ENCODE measurements at regions not wholly inside any gene's neighbourhood (a gene's known extent, or its start where the extent isn't known, plus 50 kb on each side); places are given as distances from the start of the nearest gene placed in this dataset.

- Mint-ChIP-seq H3K4me3 (ENCODE audit: unreplicated experiment) (no peak overlapping the region), H3K27me3 (ENCODE audit: unreplicated experiment) (no peaks in the 10 kb centered on the region), H3K27ac (ENCODE audit: unreplicated experiment) (no peak overlapping the region), H3K9me3 (ENCODE audit: unreplicated experiment) (no peaks in the 10 kb centered on the region), H3K4me1 (ENCODE audit: unreplicated experiment) (peaks cover 3% of the 10 kb centered on the region), H3K36me3 (ENCODE audit: low read depth, unreplicated experiment) (no peaks in the 10 kb centered on the region)
- TF ChIP-seq CTCF (IDR thresholded peaks at IDR 0.05; ENCODE audit: unreplicated experiment), result no peak
- DNase-seq (ENCODE audit: low spot score), result no peak
Observed at GRCh38 chr1:61531716-61532115, 193.2 kb downstream of the TM2D1 start.

- Mint-ChIP-seq H3K27me3 (ENCODE audit: unreplicated experiment) (no peaks in the 10 kb centered on the region), H3K4me1 (ENCODE audit: unreplicated experiment) (no peaks in the 10 kb centered on the region), H3K36me3 (ENCODE audit: low read depth, unreplicated experiment) (no peaks in the 10 kb centered on the region), H3K27ac (ENCODE audit: unreplicated experiment) (no peak overlapping the region), H3K4me3 (ENCODE audit: unreplicated experiment) (no peak overlapping the region), H3K9me3 (ENCODE audit: unreplicated experiment) (no peaks in the 10 kb centered on the region)
- TF ChIP-seq CTCF (IDR thresholded peaks at IDR 0.05; ENCODE audit: unreplicated experiment), result no peak
- DNase-seq (ENCODE audit: low spot score), result no peak
Observed at GRCh38 chr1:61523893-61524605, 200.9 kb downstream of the TM2D1 start.

- Mint-ChIP-seq H3K4me3 (ENCODE audit: unreplicated experiment) (no peak overlapping the region), H3K9me3 (ENCODE audit: unreplicated experiment) (no peaks in the 10 kb centered on the region), H3K36me3 (ENCODE audit: low read depth, unreplicated experiment) (no peaks in the 10 kb centered on the region), H3K27me3 (ENCODE audit: unreplicated experiment) (no peaks in the 10 kb centered on the region), H3K27ac (ENCODE audit: unreplicated experiment) (no peak overlapping the region), H3K4me1 (ENCODE audit: unreplicated experiment) (no peaks in the 10 kb centered on the region)
- no peak for DNase-seq (ENCODE audit: low spot score)
- no peak for TF ChIP-seq CTCF (IDR thresholded peaks at IDR 0.05; ENCODE audit: unreplicated experiment)
Observed at GRCh38 chr1:61523229-61523628, 201.7 kb downstream of the TM2D1 start.

GRCh38 chr1:61520401-61520800, 204.5 kb downstream of the TM2D1 start:
- Mint-ChIP-seq H3K9me3 (ENCODE audit: unreplicated experiment) (no peaks in the 10 kb centered on the region), H3K27me3 (ENCODE audit: unreplicated experiment) (no peaks in the 10 kb centered on the region), H3K36me3 (ENCODE audit: low read depth, unreplicated experiment) (no peaks in the 10 kb centered on the region), H3K27ac (ENCODE audit: unreplicated experiment) (no peak overlapping the region), H3K4me3 (ENCODE audit: unreplicated experiment) (no peak overlapping the region), H3K4me1 (ENCODE audit: unreplicated experiment) (no peaks in the 10 kb centered on the region)
- TF ChIP-seq CTCF (IDR thresholded peaks at IDR 0.05; ENCODE audit: unreplicated experiment), result no peak
- DNase-seq (ENCODE audit: low spot score), result no peak

- no peak for TF ChIP-seq CTCF (IDR thresholded peaks at IDR 0.05; ENCODE audit: unreplicated experiment)
- H3K9me3 Mint-ChIP-seq (ENCODE audit: unreplicated experiment), result no peaks in the 10 kb centered on the region
Observed at GRCh38 chr1:61519631-61520030, 205.3 kb downstream of the TM2D1 start.

More at GRCh38 chr1:61519631-61520030, 205.3 kb downstream of the TM2D1 start:
- H3K36me3 Mint-ChIP-seq (ENCODE audit: low read depth, unreplicated experiment), result no peaks in the 10 kb centered on the region
- H3K27ac Mint-ChIP-seq (ENCODE audit: unreplicated experiment), result no peak overlapping the region
- H3K27me3 Mint-ChIP-seq (ENCODE audit: unreplicated experiment), result no peaks in the 10 kb centered on the region
- no peaks in the 10 kb centered on the region for H3K4me1 Mint-ChIP-seq (ENCODE audit: unreplicated experiment)
- no peak overlapping the region for H3K4me3 Mint-ChIP-seq (ENCODE audit: unreplicated experiment)
- no peak for DNase-seq (ENCODE audit: low spot score)

Data from endothelial cell (in vitro differentiated cells).